ENCODE measurements at regions not wholly inside any gene's neighbourhood (a gene's known extent, or its start where the extent isn't known, plus 50 kb on each side); places are given as distances from the start of the nearest gene placed in this dataset.

- Histone ChIP-seq H3K27me3 (no peaks in the 10 kb centered on the region), H3K4me3 (no peak overlapping the region), H3K9me3 (ENCODE audit: low read depth) (no peaks in the 10 kb centered on the region), H3K79me2 (no peaks in the 10 kb centered on the region), H2AFZ (no peak overlapping the region), H3K36me3 (replicated peaks; ENCODE audit: insufficient read depth, low read depth) (no peaks in the 10 kb centered on the region), H3K9me2 (replicated peaks; ENCODE audit: insufficient read depth) (no peaks in the 10 kb centered on the region), H4K20me1 (ENCODE audit: insufficient read depth, poor library complexity, severe bottlenecking) (no peaks in the 10 kb centered on the region), H3K4me2 (no peak overlapping the region), H3K27ac (no peak overlapping the region), H3K4me1 (ENCODE audit: insufficient read depth) (peaks cover 14% of the 10 kb centered on the region)
- no peak for TF ChIP-seq CTCF (IDR thresholded peaks at IDR 0.05; ENCODE audit: poor library complexity)
- no peak for TF ChIP-seq EZH2 (IDR thresholded peaks at IDR 0.05; ENCODE audit: borderline replicate concordance)
- no peak for TF ChIP-seq EZH2phosphoT487 (IDR thresholded peaks at IDR 0.05; ENCODE audit: low read depth, severe bottlenecking, unreplicated experiment)
- WGBS (ENCODE audit: low lambda C conversion rate, missing lambda C conversion rate), result 88% methylated on average over 9 of the region's 9 CpGs
- DNase-seq (ENCODE audit: low spot score), result no peak
Observed at GRCh38 chr5:58113172-58113571, 346.7 kb downstream of the PLK2 start.

DNA sequence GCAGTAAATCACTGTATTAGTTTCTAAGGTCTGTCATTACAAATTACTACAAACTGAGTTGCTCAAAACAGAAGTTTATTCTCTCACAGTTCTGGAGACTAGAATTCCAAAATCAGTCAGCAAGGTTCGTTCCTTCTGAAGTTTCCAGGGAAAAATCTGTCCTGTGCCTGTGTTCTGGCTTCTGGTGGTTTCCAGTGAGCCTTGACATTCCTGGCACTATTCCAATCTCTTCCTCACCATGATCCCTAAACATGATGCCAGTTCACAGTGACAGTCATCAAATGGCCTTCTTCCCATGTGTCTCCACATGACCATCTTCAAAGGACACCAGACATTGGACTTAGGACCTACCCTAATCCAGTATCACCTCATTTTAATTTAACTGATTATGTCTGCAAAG lies 351.4 kb downstream of the PLK2 start:
- no peaks in the 10 kb centered on the region for H3K9me3 ChIP-seq (ENCODE audit: low read depth)
- no peak overlapping the region for H2AFZ ChIP-seq

DNA sequence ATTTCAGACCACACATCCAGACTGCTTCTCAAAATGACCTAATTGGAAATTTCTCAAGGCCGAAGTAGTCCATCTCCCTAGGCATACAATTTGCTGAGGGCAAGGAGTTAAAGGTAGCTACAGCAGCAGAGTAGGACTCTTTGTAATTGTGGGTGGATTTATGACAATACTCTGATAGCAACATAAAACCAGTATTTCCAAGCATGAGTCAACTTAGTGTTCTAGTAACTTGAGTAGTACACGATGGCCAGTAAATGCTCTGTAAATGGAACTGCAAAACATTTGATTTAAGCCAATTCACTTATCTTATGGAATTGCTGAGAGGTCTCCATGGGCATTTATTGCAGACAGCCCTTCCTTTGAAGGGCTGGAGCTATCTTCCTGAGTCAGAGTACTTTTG lies 352.2 kb downstream of the PLK2 start:
- no peaks in the 10 kb centered on the region for H4K20me1 ChIP-seq (ENCODE audit: insufficient read depth, poor library complexity, severe bottlenecking)

More for the DNA sequence above, 351.4 kb downstream of the PLK2 start:
- no peaks in the 10 kb centered on the region for H3K36me3 ChIP-seq (replicated peaks; ENCODE audit: insufficient read depth, low read depth)
- H3K4me3 ChIP-seq, result no peak overlapping the region
- no peaks in the 10 kb centered on the region for H4K20me1 ChIP-seq (ENCODE audit: insufficient read depth, poor library complexity, severe bottlenecking)
- 72% methylated on average over 1 of the region's 1 CpG for WGBS (ENCODE audit: low lambda C conversion rate, missing lambda C conversion rate)
- H3K9me2 ChIP-seq (replicated peaks; ENCODE audit: insufficient read depth), result no peaks in the 10 kb centered on the region
- no peaks in the 10 kb centered on the region for H3K79me2 ChIP-seq
- H3K4me2 ChIP-seq, result no peak overlapping the region
- no peaks in the 10 kb centered on the region for H3K27me3 ChIP-seq
- H3K27ac ChIP-seq, result no peak overlapping the region
- peaks cover 5% of the 10 kb centered on the region for H3K4me1 ChIP-seq (ENCODE audit: insufficient read depth)
- TF ChIP-seq CTCF (IDR thresholded peaks at IDR 0.05; ENCODE audit: poor library complexity) (no peak), EZH2phosphoT487 (IDR thresholded peaks at IDR 0.05; ENCODE audit: low read depth, severe bottlenecking, unreplicated experiment) (no peak), EZH2 (IDR thresholded peaks at IDR 0.05; ENCODE audit: borderline replicate concordance) (no peak)
- DNase-seq (ENCODE audit: low spot score), result no peak

More for the DNA sequence above, 352.2 kb downstream of the PLK2 start:
- H3K36me3 ChIP-seq (replicated peaks; ENCODE audit: insufficient read depth, low read depth), result no peaks in the 10 kb centered on the region
- TF ChIP-seq EZH2 (IDR thresholded peaks at IDR 0.05; ENCODE audit: borderline replicate concordance) (no peak), EZH2phosphoT487 (IDR thresholded peaks at IDR 0.05; ENCODE audit: low read depth, severe bottlenecking, unreplicated experiment) (no peak), CTCF (IDR thresholded peaks at IDR 0.05; ENCODE audit: poor library complexity) (no peak)
- no peaks in the 10 kb centered on the region for H3K9me2 ChIP-seq (replicated peaks; ENCODE audit: insufficient read depth)
- H3K9me3 ChIP-seq (ENCODE audit: low read depth), result no peaks in the 10 kb centered on the region
- DNase-seq (ENCODE audit: low spot score), result peak; percentile 15
- H3K27me3 ChIP-seq, result no peaks in the 10 kb centered on the region
- no peak overlapping the region for H3K4me3 ChIP-seq
- H3K4me1 ChIP-seq (ENCODE audit: insufficient read depth), result peaks cover 5% of the 10 kb centered on the region
- WGBS (ENCODE audit: low lambda C conversion rate, missing lambda C conversion rate), result 49% methylated on average over 2 of the region's 2 CpGs
- no peak overlapping the region for H3K4me2 ChIP-seq
- no peak overlapping the region for H2AFZ ChIP-seq
- H3K27ac ChIP-seq, result peak overlapping the region; percentile 32
- H3K79me2 ChIP-seq, result no peaks in the 10 kb centered on the region

Measured in hepatocyte (in vitro differentiated cells).